ENCODE measurements at regions not wholly inside any gene's neighbourhood (a gene's known extent, or its start where the extent isn't known, plus 50 kb on each side); places are given as distances from the start of the nearest gene placed in this dataset.

DNA sequence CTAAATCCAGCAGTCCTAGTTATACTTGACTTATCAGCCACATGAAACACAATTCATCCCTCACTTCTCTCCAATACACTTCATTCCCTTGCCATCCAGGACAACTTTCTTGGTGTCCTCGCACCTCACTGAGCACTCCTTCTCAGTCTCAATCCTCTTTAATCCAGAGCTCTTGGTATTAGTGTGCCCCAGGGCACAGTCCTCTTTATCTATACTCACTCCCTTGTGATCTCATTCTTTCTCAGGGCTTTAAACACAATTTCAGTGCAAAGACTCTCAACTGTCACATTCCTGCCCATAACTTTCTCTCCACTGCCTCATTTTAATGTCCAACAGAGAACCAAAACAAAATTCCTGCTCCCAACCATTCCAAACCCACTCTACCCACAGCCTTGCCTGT, 60.8 kb upstream of the SPOPL start:
- DNase-seq = no peak

DNA sequence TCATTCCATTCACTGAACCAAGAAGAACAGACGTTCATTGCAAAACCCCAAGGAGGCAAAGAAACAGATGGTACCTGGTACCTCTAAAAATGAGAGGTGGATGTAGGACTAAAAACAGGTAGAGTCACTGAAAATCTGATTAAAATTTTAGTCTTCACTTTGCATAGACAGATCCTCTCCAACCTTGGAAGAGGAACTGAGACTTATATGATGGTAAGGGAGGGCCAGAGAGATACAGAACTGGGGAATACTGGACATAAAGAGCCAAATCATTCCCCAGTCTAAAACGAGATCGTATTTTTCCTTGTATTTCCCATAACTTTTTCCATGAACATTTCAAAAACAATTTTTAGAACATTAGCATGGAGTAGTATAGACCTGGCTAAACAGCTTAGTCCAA, 59.7 kb upstream of the SPOPL start:
- DNase-seq = no peak

DNA sequence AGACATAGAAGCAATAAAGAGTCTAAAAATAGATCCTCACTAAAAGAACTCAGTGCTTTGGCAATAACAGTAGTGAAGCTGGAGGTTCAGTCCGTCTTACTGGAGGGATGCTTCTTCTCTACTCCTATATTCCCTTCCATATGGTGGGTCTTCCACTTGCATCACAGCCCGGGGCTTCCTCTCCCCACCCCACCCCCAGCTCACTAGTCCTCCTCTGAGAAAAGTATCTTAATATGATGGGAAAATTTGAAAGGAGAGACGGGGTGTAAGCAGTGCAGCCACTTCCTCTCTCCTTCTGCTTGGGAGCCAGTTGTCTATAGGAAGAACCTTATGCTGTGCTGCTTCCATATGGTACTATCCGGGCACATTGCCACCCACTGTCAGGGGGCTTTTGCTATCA, 57.2 kb upstream of the SPOPL start:
- DNase-seq = no peak

DNA sequence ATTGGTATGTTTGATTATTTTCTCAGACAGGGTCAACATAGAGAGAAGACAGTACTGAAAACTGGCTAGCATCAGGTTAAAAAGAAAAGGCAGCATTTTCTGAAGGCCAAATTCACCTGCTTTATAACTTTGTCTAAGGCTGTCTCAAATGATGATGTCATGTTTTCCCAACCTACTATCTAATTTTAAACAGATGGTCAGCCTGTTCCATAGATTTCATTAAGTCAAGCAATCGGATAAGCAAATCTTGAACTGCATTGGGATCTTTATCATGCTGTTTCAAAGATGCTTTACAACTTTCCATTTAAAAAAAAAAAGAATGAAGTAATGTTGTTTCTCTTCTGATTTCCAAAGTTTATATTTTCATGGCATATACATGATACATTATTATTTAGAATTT, 56.3 kb upstream of the SPOPL start:
- DNase-seq = no peak

DNA sequence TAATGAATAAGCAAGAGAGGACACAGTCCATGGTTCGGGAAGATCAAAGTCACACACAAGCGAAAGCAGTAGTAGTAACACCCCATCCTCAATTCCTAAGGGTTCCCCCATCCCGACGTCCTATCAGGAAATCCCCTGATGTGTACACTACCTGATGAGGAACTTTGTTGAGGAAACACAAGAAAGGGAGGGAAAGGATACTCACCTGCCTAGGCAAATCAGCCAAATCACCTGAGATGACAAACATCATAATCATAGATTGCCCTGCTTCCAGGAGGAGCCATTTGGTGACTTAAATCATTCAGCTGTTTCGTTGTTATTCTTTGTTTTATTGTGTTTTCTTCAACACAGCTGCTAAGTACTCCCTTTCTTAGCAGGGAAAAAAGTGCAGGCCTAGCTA, 55.5 kb upstream of the SPOPL start:
- DNase-seq = no peak

DNA sequence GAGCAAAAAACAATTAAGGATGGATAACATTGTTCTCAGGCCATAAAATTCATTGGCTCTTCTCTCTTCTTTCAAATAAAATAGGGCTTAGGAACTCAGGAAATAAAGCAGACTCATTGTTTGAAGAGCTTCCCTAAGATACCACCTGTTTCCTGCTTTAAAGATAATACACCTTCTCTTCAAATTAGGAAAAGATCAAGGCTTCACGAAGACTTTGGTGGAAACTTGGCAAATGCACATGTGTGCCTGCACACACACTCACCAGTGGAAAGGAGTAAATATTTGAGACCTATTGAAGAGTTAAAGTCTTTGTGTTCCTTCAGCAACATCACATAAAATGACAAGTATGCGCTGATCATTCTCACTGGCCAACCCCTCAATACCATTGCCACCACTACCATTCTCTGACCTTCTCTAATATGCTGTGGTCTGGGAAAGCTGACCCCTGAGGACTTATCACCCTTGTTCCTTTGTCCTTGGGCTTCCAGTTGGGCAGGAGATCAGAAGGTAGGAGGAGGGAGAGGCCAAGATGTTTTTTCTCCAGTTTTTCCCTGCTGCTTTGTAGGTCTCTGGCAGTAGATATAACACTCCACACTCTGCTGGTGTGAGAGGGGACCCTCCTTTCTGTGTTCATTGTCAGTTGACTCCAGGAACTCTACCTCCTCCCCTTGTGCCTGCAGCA, 53.5 kb upstream of the SPOPL start:
- DNase-seq = no peak
